ENCODE measurements at regions not wholly inside any gene's neighbourhood (a gene's known extent, or its start where the extent isn't known, plus 50 kb on each side); places are given as distances from the start of the nearest gene placed in this dataset.

DNA sequence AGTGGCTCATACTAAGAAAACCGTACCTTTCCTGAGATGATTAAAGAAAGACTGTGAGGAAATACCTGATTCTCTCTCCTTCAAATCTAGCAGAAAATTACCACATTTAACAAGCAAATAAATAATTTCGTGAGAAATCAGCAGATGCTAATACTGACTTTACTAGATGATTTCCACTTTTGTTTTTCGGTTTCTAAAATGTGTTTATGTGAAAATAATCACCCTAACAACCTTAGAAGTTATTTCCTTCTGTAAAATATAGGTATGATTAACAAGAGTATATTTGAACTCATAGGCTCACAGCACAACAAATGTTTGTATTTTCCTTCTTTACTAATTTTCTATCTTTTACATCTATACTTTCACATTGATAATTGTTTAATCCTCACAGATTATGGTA is 594.1 kb upstream of the FAM98A start:
- no peak for DNase-seq (ENCODE audit: low spot score)
- no peak for ATAC-seq (ENCODE audit: insufficient number of reproducible peaks, low FRiP score, low read depth)
- no peaks in the 10 kb centered on the region for H3K36me3 ChIP-seq
- H3K4me1 ChIP-seq (ENCODE audit: control insufficient read depth in 1 of 2, low read depth in 2 of 2), result no peaks in the 10 kb centered on the region
- no peaks in the 10 kb centered on the region for H3K27me3 ChIP-seq (replicated peaks; ENCODE audit: insufficient read depth)
- TF ChIP-seq CTCF (IDR thresholded peaks at IDR 0.05), result no peak
- no peaks in the 10 kb centered on the region for H3K9me3 ChIP-seq
- H3K27ac ChIP-seq, result no peak overlapping the region
- H3K4me3 ChIP-seq, result no peak overlapping the region

- DNase-seq (ENCODE audit: low spot score) (no peak), ATAC-seq (ENCODE audit: insufficient number of reproducible peaks, low FRiP score, low read depth) (no peak)
- Histone ChIP-seq H3K9me3 (no peaks in the 10 kb centered on the region), H3K36me3 (no peaks in the 10 kb centered on the region), H3K4me1 (ENCODE audit: control insufficient read depth in 1 of 2, low read depth in 2 of 2) (no peaks in the 10 kb centered on the region), H3K27me3 (replicated peaks; ENCODE audit: insufficient read depth) (no peaks in the 10 kb centered on the region), H3K27ac (no peak overlapping the region), H3K4me3 (no peak overlapping the region)
- TF ChIP-seq CTCF (IDR thresholded peaks at IDR 0.05), result no peak
Measured at GRCh38 chr2:34188464-34189303, 589.6 kb upstream of the FAM98A start.

- ATAC-seq (ENCODE audit: insufficient number of reproducible peaks, low FRiP score, low read depth) (no peak), DNase-seq (ENCODE audit: low spot score) (no peak)
- no peak overlapping the region for H3K4me3 ChIP-seq
- no peak for TF ChIP-seq CTCF (IDR thresholded peaks at IDR 0.05)
- H3K27ac ChIP-seq, result no peak overlapping the region
- H3K36me3 ChIP-seq, result no peaks in the 10 kb centered on the region
- H3K27me3 ChIP-seq (replicated peaks; ENCODE audit: insufficient read depth), result no peaks in the 10 kb centered on the region
- H3K9me3 ChIP-seq, result no peaks in the 10 kb centered on the region
- H3K4me1 ChIP-seq (ENCODE audit: control insufficient read depth in 1 of 2, low read depth in 2 of 2), result no peaks in the 10 kb centered on the region
Measured at GRCh38 chr2:34179511-34179910, 580.4 kb upstream of the FAM98A start.

DNA sequence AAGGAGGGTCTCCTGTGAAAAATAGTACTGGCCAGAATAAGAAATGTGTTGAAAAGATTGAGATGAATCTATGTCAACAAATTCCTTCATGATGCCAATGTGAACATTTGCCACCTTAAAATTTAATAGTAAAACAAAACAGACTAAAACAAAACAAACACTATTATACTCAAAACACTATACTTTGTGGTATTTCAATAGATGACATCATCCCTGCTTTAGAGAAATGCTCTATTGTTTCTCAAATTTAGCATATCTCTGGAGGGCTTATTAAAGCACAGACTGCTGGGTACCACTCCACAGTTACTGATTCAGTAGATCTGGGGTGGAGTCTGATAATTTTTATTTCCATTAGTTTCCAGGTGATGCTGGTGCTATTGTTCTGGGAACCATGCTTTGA is 579.4 kb upstream of the FAM98A start:
- H3K27ac ChIP-seq, result no peak overlapping the region
- ATAC-seq (ENCODE audit: insufficient number of reproducible peaks, low FRiP score, low read depth) (no peak), DNase-seq (ENCODE audit: low spot score) (no peak)
- H3K36me3 ChIP-seq, result no peaks in the 10 kb centered on the region
- no peaks in the 10 kb centered on the region for H3K4me1 ChIP-seq (ENCODE audit: control insufficient read depth in 1 of 2, low read depth in 2 of 2)
- no peak for TF ChIP-seq CTCF (IDR thresholded peaks at IDR 0.05)
- no peaks in the 10 kb centered on the region for H3K27me3 ChIP-seq (replicated peaks; ENCODE audit: insufficient read depth)
- no peaks in the 10 kb centered on the region for H3K9me3 ChIP-seq
- no peak overlapping the region for H3K4me3 ChIP-seq

GRCh38 chr2:34176693-34177092 is 577.6 kb upstream of the FAM98A start:
- H3K36me3 ChIP-seq, result no peaks in the 10 kb centered on the region
- no peaks in the 10 kb centered on the region for H3K4me1 ChIP-seq (ENCODE audit: control insufficient read depth in 1 of 2, low read depth in 2 of 2)
- ATAC-seq (ENCODE audit: insufficient number of reproducible peaks, low FRiP score, low read depth), result no peak
- H3K27ac ChIP-seq, result no peak overlapping the region
- H3K9me3 ChIP-seq, result no peaks in the 10 kb centered on the region
- no peaks in the 10 kb centered on the region for H3K27me3 ChIP-seq (replicated peaks; ENCODE audit: insufficient read depth)
- DNase-seq (ENCODE audit: low spot score), result no peak
- TF ChIP-seq CTCF (IDR thresholded peaks at IDR 0.05), result no peak
- H3K4me3 ChIP-seq, result no peak overlapping the region
